Adrenal gland (tissue), 9 donors: ENCODE measurements at regions not wholly inside any gene's neighbourhood (a gene's known extent, or its start where the extent isn't known, plus 50 kb on each side); places are given as distances from the start of the nearest gene placed in this dataset.

Source experiments
- DNase-seq, 7 donors: peaks; one replicate each; pipeline ENCODE4 v3.0.0-alpha.2; 2019 to 2020
- H3K27ac ChIP-seq, 5 donors: fragments of 200-600 bp; sonication (generic) in 4 of 5; 1 replicate in 3 of 5; 2 replicates in 2 of 5; pipeline versions ENCODE4 v1.5.1 to v1.8.0; 2016 to 2020; ENCODE audit warnings: mild to moderate bottlenecking in 1 of 5
- H3K27me3 ChIP-seq: fragments of 200-600 bp; 2 replicates; pipeline ENCODE4 v1.8.0; 2021
- H3K36me3 ChIP-seq, 2 donors: fragments of 200-600 bp; replicated peaks in 1 of 2; 1 replicate in 1 of 2; 2 replicates in 1 of 2; pipeline versions ENCODE4 v1.5.1 to v1.8.0; 2018 to 2022
- H3K4me1 ChIP-seq, 2 donors: fragments of 200-600 bp; replicated peaks in 1 of 2; 1 replicate in 1 of 2; 2 replicates in 1 of 2; pipeline versions ENCODE4 v1.5.1 to v1.8.0; 2018 to 2021
- H3K4me3 ChIP-seq, 4 donors: fragments of 200-600 bp; sonication (generic) in 3 of 4; one replicate each; pipeline ENCODE4 v1.5.1; 2016 to 2018
- H3K9me3 ChIP-seq, 3 donors: fragments of 200-600 bp; sonication (generic) in 1 of 3; replicated peaks in 1 of 3; 1 replicate in 2 of 3; 2 replicates in 1 of 3; pipeline versions ENCODE4 v1.5.1 to v1.8.0; 2016 to 2021
- POLR2A ChIP-seq, 2 donors: fragments of 450-650 bp; IDR thresholded peaks; one replicate each; pipeline ENCODE4 v1.6.1; 2017; ENCODE audit warnings: antibody characterized with exemption in 2 of 2, mild to moderate bottlenecking in 2 of 2, moderate library complexity in 1 of 2
- whole genome bisulfite sequencing, 4 donors: extraction: QIAGEN DNeasy Blood & Tissue Kit in 2 of 4; methylation state at CpG; one replicate each; pipeline versions ENCODE4 v1.1.5 to v1.1.7; 2013 to 2017; 5-methylcytosine and 5-hydroxymethylcytosine counted together
- intact Hi-C, 2 donors: fragments of 100-400 bp; cut with DNase I; formaldehyde crosslinking; loops; one replicate each; pipeline versions ENCODE4 v1.14.1 to v1.15.0; 2022 to 2023
- TF ChIP-seq, protein P1 (sequence below), 6 experiments: fragments of 450-650 bp in 4 of 6; fragments of 200-600 bp in 2 of 6; sonication (generic) in 1 of 6; IDR thresholded peaks; 1 replicate in 5 of 6; 2 replicates in 1 of 6; pipeline versions ENCODE4 v1.5.1 to v1.8.0; 2016 to 2021; ENCODE audit warnings: antibody characterized with exemption in 6 of 6, mild to moderate bottlenecking in 2 of 6, moderate library complexity in 1 of 6
- donor health status: healthy with polysubstance abuse.
- donor health status: Bipolar disorder and iron deficiency.
- donor health status: DM: yes; HTN: yes; CAD: no.
- donor health status: DM: no; HTN: no; CAD: no.
- donor health status: DM: no; HTN: no; CAD: no.

DNA sequence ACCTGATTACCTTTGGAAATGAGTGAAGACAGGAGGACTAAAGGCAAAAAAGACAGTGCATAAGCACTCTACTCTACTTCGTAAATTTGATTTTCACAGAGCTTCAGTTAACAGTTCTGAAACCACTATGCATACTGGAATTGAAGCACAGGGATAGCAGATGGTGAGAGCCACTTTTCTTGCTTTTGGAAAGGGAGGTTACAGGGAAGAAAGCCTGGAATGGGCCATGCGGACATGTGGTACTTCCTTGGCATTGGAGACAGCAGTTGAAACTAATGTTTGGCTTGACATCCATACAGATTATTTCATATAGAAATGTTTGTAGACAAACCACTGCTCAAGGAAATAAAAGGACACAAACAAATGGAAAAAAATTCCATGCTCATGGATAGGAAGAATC is 585.6 kb upstream of the RAB6C start:
- Histone ChIP-seq H3K27me3 (no peaks in the 10 kb centered on the region), H3K27ac (no peak overlapping the region), H3K4me1 (no peaks in the 10 kb centered on the region), H3K4me3 (no peak overlapping the region), H3K36me3 (no peaks in the 10 kb centered on the region), H3K9me3 (no peaks in the 10 kb centered on the region)
- no peak for TF ChIP-seq POLR2A (IDR thresholded peaks at IDR 0.05)
- TF ChIP-seq, protein P1, sequence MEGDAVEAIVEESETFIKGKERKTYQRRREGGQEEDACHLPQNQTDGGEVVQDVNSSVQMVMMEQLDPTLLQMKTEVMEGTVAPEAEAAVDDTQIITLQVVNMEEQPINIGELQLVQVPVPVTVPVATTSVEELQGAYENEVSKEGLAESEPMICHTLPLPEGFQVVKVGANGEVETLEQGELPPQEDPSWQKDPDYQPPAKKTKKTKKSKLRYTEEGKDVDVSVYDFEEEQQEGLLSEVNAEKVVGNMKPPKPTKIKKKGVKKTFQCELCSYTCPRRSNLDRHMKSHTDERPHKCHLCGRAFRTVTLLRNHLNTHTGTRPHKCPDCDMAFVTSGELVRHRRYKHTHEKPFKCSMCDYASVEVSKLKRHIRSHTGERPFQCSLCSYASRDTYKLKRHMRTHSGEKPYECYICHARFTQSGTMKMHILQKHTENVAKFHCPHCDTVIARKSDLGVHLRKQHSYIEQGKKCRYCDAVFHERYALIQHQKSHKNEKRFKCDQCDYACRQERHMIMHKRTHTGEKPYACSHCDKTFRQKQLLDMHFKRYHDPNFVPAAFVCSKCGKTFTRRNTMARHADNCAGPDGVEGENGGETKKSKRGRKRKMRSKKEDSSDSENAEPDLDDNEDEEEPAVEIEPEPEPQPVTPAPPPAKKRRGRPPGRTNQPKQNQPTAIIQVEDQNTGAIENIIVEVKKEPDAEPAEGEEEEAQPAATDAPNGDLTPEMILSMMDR (IDR thresholded peaks at IDR 0.05), result no peak
- intact Hi-C loops, result no loop called here
- WGBS, 4 donors, result 68 to 92% (median 87%) methylated on average over 2 of the region's 2 CpGs
- no peak for DNase-seq

DNA sequence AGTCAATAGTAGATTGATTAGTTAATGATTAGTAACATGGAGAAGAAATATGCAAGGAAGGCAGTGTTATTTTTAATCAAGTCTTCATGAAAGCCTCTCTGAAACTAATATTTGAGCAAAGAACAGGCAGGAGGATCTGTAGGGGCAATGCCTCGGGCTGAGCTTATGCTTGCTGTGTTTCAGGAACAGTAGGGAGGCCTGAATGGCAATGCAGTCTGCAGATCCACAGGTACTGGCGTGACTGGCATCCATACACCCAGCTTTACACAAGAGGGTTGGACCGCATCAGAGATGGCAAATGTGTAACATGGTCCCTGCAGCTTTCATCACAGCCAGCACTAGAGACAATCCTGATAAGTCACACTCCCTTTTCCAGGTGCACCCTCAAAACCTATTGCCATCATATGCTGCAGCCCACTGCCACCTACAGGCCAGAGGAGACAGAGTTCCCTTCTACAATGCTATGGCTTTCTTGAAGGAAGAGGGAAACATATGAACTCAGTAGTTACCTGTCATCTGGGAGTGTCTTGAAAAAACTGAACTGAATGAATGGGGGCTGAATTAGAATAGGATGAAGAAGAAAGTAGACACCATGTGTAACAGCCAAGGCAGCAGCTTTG is 582.4 kb upstream of the RAB6C start:
- no peaks in the 10 kb centered on the region for H3K9me3 ChIP-seq
- no peaks in the 10 kb centered on the region for H3K27me3 ChIP-seq
- 65 to 81% (median 70%) methylated on average over 3 of the region's 3 CpGs for WGBS, 4 donors
- no peak overlapping the region for H3K4me3 ChIP-seq
- H3K4me1 ChIP-seq, result no peaks in the 10 kb centered on the region
- intact Hi-C loops, result no loop called here
- no peaks in the 10 kb centered on the region for H3K36me3 ChIP-seq
- H3K27ac ChIP-seq, result no peak overlapping the region
- DNase-seq, result peak; percentile 28 to 72 (median 44)
- TF ChIP-seq, protein P1 (IDR thresholded peaks at IDR 0.05), result peak; percentile 44 to 69 (median 62)
- no peak for TF ChIP-seq POLR2A (IDR thresholded peaks at IDR 0.05)

DNA sequence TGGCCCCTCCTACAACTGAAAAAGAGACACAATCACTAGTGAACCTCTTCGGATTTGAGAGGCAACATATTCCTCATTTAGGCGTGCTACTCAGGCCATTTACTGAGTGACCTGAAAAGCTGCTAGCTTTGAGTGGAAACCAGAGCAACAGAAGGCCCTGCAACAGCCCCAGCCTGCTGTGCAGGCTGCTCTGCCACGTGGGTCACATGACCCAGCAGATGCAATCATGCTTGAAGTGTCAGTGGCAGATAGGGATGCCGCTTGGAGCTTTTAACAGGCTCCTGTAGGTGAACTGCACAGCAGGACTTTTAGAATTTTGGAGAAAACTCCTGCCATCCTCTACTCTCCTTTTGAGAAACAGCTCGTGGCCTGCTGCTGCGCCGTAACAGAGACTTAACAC is 578.6 kb upstream of the RAB6C start:
- Histone ChIP-seq H3K27me3 (no peaks in the 10 kb centered on the region), H3K4me3 (no peak overlapping the region), H3K9me3 (no peaks in the 10 kb centered on the region), H3K36me3 (no peaks in the 10 kb centered on the region), H3K27ac (no peak overlapping the region), H3K4me1 (no peaks in the 10 kb centered on the region)
- TF ChIP-seq, protein P1 (IDR thresholded peaks at IDR 0.05), result no peak
- no peak for TF ChIP-seq POLR2A (IDR thresholded peaks at IDR 0.05)
- DNase-seq, result peak in 1 of 7 donors; percentile 63
- WGBS, 4 donors, result 59 to 76% (median 67%) methylated on average over 7 of the region's 7 CpGs
- intact Hi-C loops, result no loop called here

DNA sequence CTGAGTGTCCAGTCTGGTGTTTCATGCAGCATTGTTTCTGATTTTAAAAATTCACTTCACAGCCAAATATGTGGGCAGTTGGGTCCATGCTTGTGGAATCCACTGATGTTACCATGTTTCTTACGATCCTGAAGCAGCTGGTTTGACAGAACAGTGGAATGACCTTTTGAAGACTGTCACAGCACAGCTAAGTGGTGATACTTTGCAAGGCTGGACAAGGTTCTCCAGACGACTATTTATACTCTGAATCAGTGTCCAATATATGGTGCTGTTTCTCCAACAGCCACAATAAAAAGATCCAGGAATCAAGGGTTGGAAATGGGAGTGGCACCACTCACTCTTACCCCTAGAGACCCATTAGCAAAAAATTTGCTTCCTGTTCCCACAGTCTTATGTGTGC is 577.4 kb upstream of the RAB6C start:
- Histone ChIP-seq H3K36me3 (no peaks in the 10 kb centered on the region), H3K27me3 (no peaks in the 10 kb centered on the region), H3K4me3 (no peak overlapping the region), H3K4me1 (no peaks in the 10 kb centered on the region), H3K27ac (no peak overlapping the region), H3K9me3 (peaks cover 0 to 5% (median 0%) of the 10 kb centered on the region in 3 donors)
- 55 to 73% (median 69%) methylated on average over 2 of the region's 2 CpGs for WGBS, 4 donors
- TF ChIP-seq, protein P1 (IDR thresholded peaks at IDR 0.05), result no peak
- TF ChIP-seq POLR2A (IDR thresholded peaks at IDR 0.05), result no peak
- intact Hi-C loops, result no loop called here
- no peak for DNase-seq
